ENCODE measurements at regions not wholly inside any gene's neighbourhood (a gene's known extent, or its start where the extent isn't known, plus 50 kb on each side); places are given as distances from the start of the nearest gene placed in this dataset.
"Not testable (repeated sequence)": the region's sequence is repeated elsewhere in the genome, so short reads cannot be mapped to it uniquely, and the experiment has no call there.

DNA sequence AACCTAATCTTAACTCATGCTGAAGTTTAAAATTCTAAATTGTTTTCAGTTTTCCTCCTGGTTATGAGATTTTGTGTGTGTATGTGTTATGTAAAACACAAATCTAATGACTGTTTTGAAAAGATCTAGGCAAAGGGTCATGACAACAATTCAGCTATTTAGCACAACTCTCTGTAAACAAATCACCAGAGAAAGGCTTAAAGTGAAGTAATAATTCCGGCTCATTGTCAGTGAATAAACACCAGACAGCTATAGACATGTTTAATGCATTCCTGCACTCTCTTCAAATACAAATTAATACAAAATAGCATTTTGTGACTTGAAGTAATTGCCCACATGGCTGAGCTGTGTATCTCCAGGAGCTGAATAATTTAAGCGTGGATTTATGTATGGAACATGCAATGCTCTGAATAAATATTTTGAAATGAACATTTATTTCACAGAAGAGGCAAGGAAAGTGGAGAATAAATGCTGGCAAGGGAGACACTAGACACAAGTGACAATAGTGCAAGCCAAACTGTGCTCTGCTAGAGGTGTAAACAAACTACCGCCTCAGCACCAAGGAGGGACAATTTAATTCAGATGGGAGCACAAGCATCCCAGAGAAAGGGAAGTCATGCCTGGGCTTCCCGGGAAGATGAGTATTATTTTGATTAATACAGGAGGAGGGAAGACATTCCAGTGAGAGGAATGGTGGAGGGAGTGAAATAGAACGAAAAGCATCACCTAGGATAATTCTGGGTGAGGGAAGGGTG lies 133.6 kb upstream of the XPO1 start:
- DNase-seq: peak; percentile 81

DNA sequence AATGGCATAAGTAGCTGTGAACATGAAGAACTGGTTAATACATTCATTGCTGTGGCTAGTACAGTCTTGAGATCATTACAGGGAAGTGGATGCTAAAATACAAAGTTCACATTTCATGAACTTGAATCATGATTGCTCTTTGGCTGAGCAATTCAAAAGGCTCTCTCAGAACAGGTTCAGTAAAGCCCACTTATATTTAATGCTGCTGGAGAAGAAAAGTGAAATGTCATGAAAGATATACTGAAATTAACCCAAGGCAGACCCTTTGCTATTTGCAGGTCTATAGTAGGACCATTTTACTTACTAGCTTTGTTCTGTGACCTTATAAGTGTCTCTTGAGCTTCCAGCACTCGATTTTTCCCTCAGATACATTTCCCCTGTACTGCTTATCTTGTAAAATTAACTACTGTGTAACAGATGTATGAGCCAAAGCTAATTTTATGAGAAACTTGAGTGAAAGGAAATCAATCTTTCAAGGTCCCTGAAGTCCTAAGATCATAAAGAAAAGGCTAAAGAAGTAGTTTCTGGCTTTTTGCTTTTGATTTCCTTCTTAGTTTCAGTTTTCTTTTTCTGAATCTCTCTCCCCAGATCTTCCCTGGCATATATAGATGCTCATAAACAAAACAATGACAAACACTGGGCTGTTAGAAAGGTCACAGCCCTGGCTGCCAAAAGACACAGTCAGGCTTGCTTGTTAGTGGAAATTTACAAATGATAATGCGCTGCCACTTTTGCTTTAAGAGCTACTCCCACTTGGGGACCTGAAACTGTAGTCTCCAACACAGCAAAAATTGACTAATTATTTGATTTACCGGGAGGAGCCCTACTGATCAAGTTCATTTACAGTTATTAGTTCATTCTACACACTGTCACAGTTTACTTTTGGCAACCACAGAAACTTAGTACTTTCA lies 132.7 kb upstream of the XPO1 start:
- DNase-seq: peak; percentile 81

DNA sequence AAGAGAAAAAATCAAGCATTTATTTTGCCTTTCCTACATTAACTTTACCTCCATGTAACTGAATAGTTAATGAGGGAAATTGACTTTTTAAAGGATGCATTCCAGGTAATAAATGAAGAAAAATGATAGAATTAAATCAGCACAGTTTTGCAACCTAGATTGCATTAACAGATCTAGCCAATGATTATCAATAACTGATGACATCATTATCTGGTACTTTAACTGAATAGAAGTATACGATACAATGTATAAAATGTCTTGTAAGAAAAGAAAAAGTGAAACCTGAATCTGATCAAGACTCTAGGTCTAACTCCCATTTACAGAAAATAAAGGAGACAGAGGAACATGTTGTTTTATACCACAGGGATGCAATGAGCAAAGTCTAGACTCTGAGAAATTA lies 126.0 kb upstream of the XPO1 start:
- DNase-seq: no peak

DNA sequence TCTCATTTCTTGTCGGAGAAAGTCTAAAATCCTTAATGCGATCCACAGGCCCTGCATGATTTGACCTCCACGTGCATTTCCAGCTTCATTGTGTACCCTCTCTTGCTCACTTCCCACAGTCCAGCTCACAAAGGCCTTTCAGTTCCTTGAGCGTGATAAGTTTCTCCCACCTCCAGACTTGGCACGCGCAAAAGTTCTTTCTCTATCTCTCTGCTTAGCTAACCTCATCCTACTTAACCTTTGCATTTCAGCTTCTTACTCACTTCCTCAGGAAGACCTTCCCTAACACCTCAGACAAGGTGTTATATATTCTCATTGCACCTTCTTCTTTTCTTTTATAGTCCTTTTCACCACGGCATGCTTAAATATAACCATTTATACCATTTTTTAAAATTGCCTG lies 124.8 kb upstream of the XPO1 start:
- DNase-seq: no peak

DNA sequence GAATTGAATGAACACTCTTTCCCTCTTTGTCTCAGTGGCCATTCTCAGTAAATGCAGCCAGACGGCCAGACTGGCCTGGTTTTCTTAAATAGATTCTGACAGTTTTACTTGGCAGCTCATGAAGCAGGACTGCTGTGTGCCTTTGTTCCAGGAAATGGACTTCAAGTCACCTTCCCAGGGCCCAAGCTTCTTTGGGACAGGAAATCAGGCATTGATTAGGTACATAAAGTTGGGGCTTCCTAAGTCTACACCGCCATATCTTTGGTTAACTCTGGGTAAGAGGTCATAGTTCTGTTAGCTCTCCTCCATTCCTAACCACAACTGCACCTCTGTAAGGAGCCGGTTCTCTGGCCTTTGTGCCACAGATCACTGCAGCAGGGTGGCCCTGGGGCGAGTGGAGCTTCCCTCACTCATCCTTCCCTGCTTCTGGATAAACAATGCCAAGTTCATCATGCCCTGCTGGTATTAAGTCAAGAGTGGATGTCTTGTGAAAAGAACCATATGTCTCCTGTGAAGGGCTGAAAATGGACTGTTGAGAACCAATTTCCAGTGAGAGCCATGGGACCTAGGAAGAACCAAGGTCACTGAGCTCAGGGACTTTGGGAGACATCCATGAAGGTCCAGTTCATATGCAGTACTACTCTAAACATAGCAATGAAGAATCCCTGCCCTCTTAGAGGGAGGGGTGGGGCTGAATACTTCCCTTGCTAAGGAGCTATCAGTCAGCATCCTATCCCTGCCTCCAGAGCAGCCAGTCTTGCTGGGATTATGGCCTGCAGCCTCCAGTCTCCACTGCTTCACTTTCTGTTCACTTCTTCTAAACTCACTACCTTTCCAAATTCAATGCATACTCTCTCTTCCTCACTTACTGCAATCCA lies 122.6 kb upstream of the XPO1 start:
- DNase-seq: peak; percentile 50

DNA sequence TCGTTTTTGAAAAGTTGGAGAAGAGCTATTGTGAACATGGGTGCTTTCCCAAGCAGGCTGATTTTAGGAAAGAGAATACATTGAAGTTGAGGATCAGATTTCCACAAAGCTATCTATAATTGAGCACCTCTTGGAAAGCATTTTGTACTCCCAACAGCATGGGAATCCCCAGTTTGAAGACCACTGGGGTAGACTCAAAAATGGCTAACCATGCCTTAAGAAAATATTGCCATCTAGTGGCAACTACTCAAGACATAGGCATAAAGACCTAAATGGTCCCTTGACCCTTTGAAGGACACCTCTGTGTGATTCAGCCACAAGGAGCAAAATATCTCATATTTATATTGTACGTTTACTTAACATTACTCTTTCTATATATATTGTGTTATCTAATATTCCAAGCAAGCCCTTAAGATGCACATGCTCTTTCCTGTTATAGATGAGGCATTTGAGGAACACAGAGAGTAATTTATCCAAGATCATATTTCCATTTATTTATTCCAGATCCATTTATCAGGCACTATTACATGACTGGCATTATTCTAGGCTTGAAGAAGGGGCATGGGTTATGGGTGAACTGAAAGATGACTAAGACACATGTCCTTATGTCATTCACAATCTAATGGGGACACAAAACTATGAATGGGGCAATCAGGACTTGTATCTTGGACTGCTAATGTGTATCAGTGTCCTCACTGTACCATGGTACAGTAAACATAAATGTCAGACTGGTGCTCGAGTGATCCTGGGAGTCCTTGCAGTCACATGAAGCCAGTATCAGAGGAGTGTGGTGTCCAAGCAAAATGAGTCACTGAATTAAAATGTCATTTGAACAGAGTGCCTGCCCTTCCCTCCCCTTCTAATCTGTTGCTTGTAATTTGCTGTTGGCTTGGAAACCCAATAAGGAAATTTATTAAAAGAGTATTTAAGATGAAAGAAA lies 121.0 kb upstream of the XPO1 start:
- peak; percentile 30 for DNase-seq

DNA sequence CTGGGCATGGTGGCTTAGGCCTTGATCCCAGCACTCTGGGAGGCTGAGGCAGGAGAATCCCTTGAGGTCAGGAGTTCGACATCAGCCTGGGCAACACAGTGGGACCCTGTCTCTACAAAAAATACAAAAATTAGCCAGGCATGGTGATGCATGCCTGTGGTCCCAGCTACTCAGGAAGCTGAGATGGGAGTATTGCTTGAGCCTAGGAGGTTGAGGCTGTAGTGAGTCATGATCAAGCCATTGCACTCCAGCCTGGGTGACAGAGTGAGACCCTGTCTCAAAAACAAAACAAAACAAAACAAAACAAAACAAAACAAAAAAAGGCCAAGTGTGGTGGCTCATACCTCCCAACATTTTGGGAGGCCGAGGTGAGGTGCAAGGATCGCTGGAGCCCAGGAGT lies 111.8 kb upstream of the XPO1 start:
- not testable (repeated sequence) for DNase-seq

DNA sequence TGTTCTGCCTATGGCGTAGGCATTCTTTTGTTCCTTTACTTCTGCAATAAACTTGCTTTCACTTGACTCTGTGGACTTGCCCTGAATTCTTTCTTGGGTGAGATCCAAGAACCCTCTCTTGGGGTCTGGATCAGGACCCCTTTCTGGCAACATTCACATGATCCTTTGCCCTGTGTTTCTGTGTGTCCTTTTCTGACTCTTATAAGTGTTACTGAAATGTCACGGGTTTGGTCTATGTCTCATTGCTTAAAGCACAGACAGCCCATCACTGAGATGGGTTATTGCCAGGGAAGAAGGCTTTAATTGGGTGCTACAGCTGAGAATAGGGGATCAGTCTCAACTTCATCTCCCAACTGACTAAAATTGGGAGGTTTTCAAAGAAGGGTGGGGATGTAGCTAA lies 110.9 kb upstream of the XPO1 start:
- no peak for DNase-seq

DNA sequence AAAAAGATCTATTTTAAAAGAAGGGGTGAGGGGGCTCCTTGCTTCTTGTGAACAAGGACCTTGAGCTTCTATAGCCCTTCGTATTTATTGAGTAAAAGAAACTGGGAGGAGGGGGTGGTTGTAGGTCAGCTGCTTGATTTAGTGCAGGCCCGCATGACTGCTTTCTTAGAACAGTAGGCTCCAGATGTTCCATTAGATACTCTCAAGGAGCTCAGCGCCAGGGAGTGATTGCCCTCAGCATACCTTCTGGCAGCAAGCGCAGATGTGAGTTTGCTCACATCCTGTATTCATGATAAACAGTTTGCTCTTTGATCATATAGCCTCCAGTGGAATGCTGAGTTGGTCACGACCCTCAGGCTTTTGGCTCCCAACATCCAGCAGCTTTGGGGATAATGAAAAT lies 108.9 kb upstream of the XPO1 start:
- DNase-seq: no peak

DNA sequence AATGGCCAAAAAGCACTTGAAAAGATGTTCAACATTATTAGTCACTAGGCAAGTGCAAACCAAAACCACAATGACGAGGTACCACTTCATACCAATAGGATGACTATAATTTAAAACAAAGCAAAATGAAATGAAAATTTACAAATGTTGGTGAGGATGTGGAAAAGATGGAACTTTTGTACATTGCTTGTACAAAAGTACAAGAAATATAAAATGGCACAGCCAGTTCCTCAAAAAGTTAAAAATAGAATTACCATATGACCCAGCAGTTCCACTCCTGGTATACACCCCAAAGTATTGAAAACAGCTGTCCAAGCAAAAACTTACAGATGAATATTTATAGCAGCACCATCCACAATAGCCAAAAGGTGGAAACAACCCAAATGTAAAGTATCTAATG lies 107.8 kb upstream of the XPO1 start:
- DNase-seq: no peak

DNA sequence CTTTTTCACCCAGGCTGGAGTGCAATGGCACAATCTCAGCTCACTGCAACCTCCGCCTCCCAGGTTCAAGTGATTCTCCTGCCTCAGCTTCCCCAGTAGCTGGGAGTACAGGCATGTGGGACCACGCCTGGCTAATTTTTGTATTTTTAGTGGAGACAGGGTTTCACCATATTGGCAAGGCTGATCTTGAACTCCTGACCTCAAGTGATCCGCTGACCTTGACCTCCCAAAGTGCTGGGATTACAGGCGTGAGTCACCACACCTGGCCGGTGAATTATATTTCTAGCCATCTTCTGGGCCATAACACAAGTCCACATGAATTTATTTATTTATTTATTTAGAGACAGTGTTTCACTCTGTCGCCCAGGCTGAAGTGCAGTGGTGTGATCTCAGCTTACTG lies 105.0 kb upstream of the XPO1 start:
- not testable (repeated sequence) for DNase-seq

DNA sequence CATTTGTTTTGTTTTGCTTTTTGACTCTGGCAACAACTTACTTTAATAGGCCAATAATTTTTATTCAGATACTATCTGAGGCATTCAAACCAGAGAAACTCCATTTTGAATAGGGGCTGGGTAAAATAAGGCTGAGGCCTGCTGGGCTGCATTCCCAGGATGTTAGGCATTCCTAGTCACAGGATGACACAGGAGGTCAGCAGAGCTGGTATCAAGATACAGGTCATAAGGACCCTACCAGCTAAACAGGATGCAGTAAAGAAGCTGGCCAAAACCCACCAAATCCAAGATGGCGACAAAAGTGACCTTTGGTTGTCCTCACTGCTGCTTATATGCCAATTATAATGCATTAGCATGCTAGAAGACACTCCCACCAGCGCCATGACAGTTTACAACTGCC lies 102.2 kb upstream of the XPO1 start:
- no peak for DNase-seq

DNA sequence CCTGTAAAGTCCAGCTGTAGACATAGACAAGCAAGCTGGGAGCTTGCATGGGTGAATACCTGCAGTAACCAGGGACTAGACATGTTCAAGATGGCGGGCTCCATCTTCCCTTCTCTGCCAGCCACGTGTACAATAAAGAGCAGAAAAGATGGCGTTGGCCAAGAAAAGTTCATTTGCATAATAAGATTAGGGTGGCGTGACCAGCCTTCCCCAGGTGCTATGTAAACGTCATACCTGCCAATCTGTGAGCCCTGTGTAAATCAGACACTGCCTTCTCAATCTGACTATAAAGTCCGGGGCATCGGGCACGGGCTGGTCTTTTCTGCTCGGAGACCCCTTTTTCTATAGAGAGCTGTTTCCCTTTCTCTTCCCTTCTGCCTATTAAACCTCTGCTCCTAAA lies 101.6 kb upstream of the XPO1 start:
- DNase-seq: no peak

DNA sequence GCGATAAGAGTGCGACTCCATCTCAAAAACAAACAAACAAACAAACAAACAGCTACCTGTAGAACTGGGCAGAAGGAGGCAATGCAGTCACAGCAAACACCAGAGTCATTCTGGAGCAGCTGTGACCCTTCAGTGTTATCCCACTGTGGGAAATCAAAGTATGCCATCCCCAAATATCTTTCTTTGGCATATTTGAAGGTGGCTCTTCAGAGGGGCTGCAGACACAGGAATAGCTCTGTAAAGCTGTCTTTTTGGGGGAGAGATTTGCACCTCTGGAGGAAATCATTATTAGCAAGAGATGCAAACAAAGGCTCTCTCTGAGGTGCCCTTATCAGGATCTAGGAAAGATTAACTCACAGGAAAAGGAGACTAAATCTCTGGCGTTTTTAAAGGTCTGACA lies 98.5 kb upstream of the XPO1 start:
- no peak for DNase-seq

DNA sequence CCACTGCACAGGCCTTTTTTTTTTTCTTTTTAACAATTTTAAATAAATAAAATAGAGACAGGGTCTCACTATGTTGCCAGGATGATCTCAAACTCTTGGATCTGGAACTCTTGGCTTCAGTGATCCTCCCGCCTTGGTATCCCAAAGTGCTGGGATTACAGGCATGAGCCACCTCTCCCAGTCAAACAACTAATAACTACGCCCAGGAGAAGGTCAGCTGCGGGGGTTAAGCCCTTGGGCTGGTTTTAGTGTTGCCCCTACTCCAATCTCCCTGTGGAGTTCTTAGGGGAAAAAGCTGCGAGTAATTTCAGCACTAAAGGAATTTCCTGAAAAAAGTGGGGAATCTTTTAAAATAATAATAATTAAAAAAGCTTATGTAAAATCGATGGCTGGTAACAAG lies 96.4 kb upstream of the XPO1 start:
- DNase-seq: no peak

DNA sequence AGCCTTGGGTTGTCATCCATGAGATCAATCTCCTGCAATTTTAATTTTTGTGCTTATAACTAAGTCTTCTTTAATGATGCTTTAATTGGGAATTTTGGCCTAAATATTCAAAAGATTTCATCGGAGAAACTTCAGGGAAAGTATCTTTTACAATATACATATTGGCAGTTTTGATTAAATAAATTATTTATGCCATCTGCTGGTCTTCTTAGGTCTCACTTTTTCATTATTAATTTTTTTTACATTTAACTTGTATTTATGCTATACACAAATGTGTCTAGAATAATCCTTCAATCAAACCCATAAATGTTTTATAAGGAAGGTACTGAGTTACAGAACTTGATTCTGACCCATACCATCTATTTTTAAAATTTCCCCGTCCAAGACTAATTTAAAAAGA lies 95.1 kb upstream of the XPO1 start:
- no peak for DNase-seq

DNA sequence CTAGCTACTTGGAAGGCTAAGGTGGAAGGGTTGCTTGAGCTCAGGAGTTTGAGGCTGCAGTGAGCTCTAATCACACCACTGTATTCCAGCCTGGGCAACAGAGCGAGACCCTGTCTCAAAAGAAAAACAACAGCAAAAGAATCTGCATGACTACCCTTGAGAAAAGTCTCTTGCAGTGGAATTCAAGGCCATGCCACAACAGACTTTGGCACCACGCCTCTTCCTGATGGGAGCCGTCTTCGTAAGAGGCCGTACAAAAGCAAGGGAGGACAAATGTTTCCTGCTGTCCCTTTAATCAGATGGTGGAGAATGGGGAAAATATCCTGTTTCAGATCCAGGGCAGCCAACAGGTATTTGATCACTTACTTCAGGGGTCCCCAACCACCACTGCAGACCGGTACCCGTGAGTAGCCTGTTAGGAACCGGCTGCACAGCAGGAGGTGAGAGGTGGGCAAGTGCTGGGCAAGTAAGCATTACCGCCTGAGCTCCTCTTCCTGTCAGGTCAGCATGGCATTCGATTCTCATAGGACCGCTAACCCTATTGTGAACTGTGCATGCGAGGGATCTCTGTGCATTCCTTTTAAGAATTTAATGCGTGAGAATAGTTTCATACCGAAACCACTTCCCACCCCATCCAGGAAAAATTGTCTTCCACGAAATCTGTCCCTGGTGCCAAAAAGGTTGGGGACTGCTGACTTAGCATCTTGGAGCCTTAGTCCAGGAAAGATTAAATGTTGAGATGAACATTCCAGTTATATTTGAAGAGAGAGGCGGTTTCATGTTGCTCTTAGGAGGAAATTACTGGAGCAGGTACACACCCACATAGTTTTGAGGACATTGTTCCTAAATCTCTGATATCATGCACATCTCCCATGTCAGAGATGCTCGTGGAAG lies 94.4 kb upstream of the XPO1 start:
- no peak for DNase-seq

DNA sequence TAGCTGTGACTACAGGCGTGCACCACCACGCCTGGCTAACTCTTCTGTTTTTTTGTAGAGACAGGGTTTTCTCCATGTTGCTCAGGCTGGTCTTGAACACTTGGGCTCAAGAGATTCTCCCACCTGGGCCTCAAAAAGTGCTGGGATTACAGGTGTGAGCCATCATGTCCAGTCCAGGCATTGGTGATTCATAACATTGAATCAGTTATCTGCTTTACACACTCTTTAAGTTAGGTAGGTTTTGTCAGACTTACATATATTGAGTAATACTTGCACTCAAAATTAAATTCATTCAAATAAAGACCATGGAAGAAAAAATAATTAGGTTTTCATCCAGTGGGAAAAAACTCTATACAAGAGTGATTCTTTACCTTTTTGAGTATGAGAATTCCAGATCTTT lies 93.2 kb upstream of the XPO1 start:
- no peak for DNase-seq

DNA sequence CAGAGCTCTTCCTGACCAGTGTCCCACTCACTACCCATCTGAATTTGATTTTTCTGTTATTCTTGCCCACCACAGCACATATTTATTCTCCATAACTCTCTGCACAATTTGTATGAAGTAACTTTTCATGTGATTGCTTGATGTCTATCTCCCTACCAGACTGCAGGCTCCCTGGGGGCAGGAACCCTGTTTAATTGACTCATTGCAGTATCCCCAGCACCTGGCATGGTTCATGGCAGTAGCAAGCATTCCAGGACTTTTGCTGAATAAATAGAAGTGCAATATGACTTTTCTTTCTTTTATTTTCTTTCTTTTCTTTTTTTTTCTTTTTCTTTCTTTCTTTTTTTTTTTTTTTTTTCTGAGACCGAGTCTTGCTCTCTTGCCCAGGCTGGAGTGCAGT lies 88.7 kb upstream of the XPO1 start:
- DNase-seq: no peak

DNA sequence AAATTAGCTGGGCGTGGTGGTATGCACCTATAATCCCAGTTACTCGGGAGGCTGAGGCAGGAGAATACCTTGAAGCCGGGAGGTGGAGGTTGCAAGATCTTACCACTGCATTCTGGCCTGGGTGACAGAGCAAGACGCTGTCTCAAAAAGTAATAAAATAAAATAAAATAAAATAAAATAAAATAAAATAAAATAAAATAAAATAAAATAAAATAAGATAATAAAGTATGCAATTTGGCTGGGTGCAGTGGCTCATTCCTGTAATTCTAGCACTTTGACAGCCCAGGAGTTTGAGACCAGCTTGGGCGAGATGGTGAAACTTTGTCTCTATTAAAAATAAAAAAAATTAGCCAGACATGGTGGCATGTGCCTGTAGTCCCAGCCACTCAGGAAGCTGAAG lies 85.6 kb upstream of the XPO1 start:
- DNase-seq: no peak
